ENCODE measurements at regions not wholly inside any gene's neighbourhood (a gene's known extent, or its start where the extent isn't known, plus 50 kb on each side); places are given as distances from the start of the nearest gene placed in this dataset.

DNA sequence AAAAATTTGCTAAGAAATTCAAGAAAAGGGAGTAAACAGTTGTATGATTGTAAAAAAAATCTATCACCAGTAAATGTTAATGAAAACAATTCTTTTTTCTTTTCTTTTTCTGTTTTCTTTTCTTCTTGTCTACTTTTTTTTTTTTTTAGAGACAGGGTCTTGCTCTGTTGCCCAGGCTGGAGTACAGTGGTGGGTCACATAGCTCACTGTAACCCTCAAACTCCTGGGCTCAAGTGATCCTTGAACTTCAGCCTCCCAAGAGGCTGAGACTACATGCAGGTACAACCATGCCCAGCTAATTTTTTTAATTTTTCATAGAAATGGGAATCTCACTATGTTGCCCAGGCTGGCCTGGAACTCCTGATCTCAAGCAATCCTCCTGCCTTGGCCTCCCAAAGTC is 57.2 kb upstream of the SIAH1 start:
- in situ Hi-C loops (cut with MboI; ENCODE audit: low pct_unique_long_range_greater_than_20kb, low sequenced_read_pairs, unreplicated experiment): no loop called here
- DNase-seq (ENCODE audit: low spot score): no peak
- TF ChIP-seq, protein P1, sequence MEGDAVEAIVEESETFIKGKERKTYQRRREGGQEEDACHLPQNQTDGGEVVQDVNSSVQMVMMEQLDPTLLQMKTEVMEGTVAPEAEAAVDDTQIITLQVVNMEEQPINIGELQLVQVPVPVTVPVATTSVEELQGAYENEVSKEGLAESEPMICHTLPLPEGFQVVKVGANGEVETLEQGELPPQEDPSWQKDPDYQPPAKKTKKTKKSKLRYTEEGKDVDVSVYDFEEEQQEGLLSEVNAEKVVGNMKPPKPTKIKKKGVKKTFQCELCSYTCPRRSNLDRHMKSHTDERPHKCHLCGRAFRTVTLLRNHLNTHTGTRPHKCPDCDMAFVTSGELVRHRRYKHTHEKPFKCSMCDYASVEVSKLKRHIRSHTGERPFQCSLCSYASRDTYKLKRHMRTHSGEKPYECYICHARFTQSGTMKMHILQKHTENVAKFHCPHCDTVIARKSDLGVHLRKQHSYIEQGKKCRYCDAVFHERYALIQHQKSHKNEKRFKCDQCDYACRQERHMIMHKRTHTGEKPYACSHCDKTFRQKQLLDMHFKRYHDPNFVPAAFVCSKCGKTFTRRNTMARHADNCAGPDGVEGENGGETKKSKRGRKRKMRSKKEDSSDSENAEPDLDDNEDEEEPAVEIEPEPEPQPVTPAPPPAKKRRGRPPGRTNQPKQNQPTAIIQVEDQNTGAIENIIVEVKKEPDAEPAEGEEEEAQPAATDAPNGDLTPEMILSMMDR (IDR thresholded peaks at IDR 0.05; ENCODE audit: extremely low read depth, insufficient read depth, missing control alignments): no peak

DNA sequence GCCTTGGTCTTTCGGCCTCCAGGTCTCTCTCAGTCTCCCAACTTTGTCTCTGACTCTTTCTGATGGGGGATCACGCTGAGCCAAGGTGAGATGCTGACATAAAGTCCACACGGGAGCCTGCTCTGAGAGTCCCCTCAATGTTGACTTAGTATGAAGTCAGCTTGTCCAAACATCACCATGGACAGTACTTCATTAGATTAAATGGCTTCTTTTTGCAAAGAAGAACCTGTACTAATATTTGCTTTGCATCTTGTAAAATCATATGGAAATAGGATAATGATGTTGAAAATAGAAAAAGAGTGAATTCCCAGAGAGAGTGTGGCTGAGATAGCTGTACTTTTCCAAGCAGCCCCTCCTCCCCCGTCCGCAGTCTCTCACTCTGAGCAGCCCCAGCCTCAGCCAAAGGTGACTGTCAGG is 56.7 kb upstream of the SIAH1 start:
- in situ Hi-C loops (cut with MboI; ENCODE audit: low pct_unique_long_range_greater_than_20kb, low sequenced_read_pairs, unreplicated experiment): no loop called here
- TF ChIP-seq, protein P1 (IDR thresholded peaks at IDR 0.05; ENCODE audit: extremely low read depth, insufficient read depth, missing control alignments): no peak
- no peak for DNase-seq (ENCODE audit: low spot score)

DNA sequence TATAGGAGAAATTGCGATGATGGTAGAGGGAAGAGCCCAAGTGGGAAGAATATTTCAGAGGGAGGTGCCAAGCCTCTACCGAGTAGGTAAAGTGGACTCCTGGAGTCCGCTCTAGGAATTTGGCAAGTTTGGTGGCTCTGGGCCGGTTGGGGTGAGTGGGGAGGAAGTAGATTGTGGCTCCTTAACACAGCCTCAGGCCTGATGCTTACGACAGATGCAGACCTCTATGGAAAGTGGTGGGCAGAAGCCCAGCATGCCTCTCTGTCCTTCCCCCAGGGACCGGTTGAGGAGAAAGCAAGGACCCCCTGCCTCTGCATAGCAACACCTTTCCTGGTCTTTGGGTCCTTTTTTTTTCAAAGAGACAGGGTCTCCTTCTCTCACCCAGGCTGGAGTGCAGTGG is 55.9 kb upstream of the SIAH1 start:
- TF ChIP-seq, protein P1 (IDR thresholded peaks at IDR 0.05; ENCODE audit: extremely low read depth, insufficient read depth, missing control alignments): no peak
- no peak for DNase-seq (ENCODE audit: low spot score)
- in situ Hi-C loops (cut with MboI; ENCODE audit: low pct_unique_long_range_greater_than_20kb, low sequenced_read_pairs, unreplicated experiment): no loop called here

DNA sequence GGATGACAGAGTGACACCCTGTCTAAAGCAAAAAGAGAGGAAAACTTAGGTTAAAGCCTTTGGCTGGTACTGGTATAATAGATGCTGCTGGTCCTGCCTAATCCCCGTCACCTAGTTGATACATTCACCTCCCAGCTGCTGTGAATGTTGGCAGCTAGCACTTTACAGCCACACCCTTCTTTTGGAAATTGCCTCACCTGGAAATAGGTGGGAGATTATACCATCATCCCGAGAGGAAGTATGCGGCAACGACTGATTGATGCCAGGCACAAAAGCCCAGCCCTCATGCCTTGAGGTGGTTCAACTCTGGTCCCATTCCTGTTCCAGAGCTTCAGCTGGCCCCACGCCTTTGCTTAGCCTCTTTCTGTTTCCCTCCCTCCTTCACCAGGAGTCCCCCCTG is 53.2 kb upstream of the SIAH1 start:
- DNase-seq (ENCODE audit: low spot score): no peak
- TF ChIP-seq, protein P1 (IDR thresholded peaks at IDR 0.05; ENCODE audit: extremely low read depth, insufficient read depth, missing control alignments): no peak
- in situ Hi-C loops (cut with MboI; ENCODE audit: low pct_unique_long_range_greater_than_20kb, low sequenced_read_pairs, unreplicated experiment): no loop called here

DNA sequence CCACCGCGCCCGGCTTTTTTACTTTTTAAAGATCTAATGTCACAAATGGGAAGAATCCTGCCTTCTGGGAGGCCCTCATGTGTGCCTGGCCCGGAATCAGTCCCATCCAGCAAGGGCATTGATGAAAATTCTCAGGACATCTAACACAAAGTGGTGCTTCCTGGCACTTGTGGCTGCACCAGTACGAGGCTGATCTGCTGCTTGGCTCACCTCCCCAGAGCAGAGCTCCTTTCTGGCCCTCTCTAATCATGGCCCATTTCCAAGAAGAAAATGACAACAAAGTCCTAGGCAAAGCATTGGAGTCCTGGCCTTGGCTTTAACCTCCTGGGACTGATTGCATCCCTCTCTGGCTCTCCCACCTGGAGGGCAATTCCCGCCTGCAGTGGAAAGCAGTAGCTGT is 50.7 kb upstream of the SIAH1 start:
- TF ChIP-seq, protein P1 (IDR thresholded peaks at IDR 0.05; ENCODE audit: extremely low read depth, insufficient read depth, missing control alignments): no peak
- in situ Hi-C loops (cut with MboI; ENCODE audit: low pct_unique_long_range_greater_than_20kb, low sequenced_read_pairs, unreplicated experiment): no loop called here
- DNase-seq (ENCODE audit: low spot score): no peak

DNA sequence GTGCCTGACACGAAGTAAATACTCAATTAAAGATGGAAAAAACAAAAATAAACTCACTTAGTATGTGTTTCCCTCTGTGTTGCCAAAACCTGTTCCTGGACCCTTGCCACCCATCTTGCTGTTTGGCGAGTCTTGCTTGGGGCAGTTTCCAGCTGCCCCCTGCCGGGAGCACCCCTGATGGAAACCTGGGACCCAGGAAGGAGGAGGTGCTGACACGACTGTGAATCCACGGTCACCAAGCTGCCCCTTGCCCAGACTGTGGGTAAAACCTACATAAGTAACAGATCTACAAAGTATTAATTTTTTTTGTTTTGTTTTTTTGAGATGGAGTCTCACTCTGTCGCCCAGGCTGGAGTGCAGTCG is 50.1 kb upstream of the SIAH1 start:
- in situ Hi-C loops (cut with MboI; ENCODE audit: low pct_unique_long_range_greater_than_20kb, low sequenced_read_pairs, unreplicated experiment): no loop called here
- no peak for DNase-seq (ENCODE audit: low spot score)
- TF ChIP-seq, protein P1 (IDR thresholded peaks at IDR 0.05; ENCODE audit: extremely low read depth, insufficient read depth, missing control alignments): no peak
